HG03108 (cell line): ENCODE measurements at regions not wholly inside any gene's neighbourhood (a gene's known extent, or its start where the extent isn't known, plus 50 kb on each side); places are given as distances from the start of the nearest gene placed in this dataset.
"Not testable (repeated sequence)": the region's sequence is repeated elsewhere in the genome, so short reads cannot be mapped to it uniquely, and the experiment has no call there.

Experiments
- ATAC-seq: cut with Tn5 transposase; IDR thresholded peaks from one replicate; pipeline ENCODE4 v1.9.1; 2021; ENCODE audit warnings: moderate library complexity; ENCODE audit not compliant: unreplicated experiment

GRCh38 chr21:5975719-5976118 is 4545.7 kb upstream of the TPTE start:
- ATAC-seq = not testable (repeated sequence)

- not testable (repeated sequence) for ATAC-seq
Observed at GRCh38 chr21:5997586-5997985, 4523.8 kb upstream of the TPTE start.

- ATAC-seq = not testable (repeated sequence)
Observed at GRCh38 chr21:6015422-6016057, 4505.8 kb upstream of the TPTE start.

GRCh38 chr21:6020460-6020859 is 4500.9 kb upstream of the TPTE start:
- not testable (repeated sequence) for ATAC-seq

GRCh38 chr21:6020953-6021716 is 4500.2 kb upstream of the TPTE start:
- not testable (repeated sequence) for ATAC-seq

- ATAC-seq = not testable (repeated sequence)
Observed at GRCh38 chr21:6021717-6022270, 4499.6 kb upstream of the TPTE start.

- ATAC-seq = not testable (repeated sequence)
Observed at GRCh38 chr21:6023331-6023730, 4498.1 kb upstream of the TPTE start.

GRCh38 chr21:6025139-6025538 is 4496.2 kb upstream of the TPTE start:
- ATAC-seq = not testable (repeated sequence)

GRCh38 chr21:6027497-6027896 is 4493.9 kb upstream of the TPTE start:
- not testable (repeated sequence) for ATAC-seq

GRCh38 chr21:6034124-6034678 is 4487.2 kb upstream of the TPTE start:
- not testable (repeated sequence) for ATAC-seq

GRCh38 chr21:6034820-6035473 is 4486.4 kb upstream of the TPTE start:
- not testable (repeated sequence) for ATAC-seq

GRCh38 chr21:6035474-6036155 is 4485.8 kb upstream of the TPTE start:
- not testable (repeated sequence) for ATAC-seq

- not testable (repeated sequence) for ATAC-seq
Observed at GRCh38 chr21:6039224-6039623, 4482.2 kb upstream of the TPTE start.

GRCh38 chr21:6040095-6040494 is 4481.3 kb upstream of the TPTE start:
- not testable (repeated sequence) for ATAC-seq

- not testable (repeated sequence) for ATAC-seq
Observed at GRCh38 chr21:6043430-6044275, 4477.7 kb upstream of the TPTE start.

GRCh38 chr21:6044695-6045094 is 4476.7 kb upstream of the TPTE start:
- not testable (repeated sequence) for ATAC-seq

- ATAC-seq = not testable (repeated sequence)
Observed at GRCh38 chr21:6049930-6050329, 4471.5 kb upstream of the TPTE start.

GRCh38 chr21:6052109-6052508 is 4469.3 kb upstream of the TPTE start:
- ATAC-seq = not testable (repeated sequence)

- not testable (repeated sequence) for ATAC-seq
Observed at GRCh38 chr21:6053145-6053544, 4468.2 kb upstream of the TPTE start.

- ATAC-seq = not testable (repeated sequence)
Observed at GRCh38 chr21:6058997-6059396, 4462.4 kb upstream of the TPTE start.
